ENCODE measurements at regions not wholly inside any gene's neighbourhood (a gene's known extent, or its start where the extent isn't known, plus 50 kb on each side); places are given as distances from the start of the nearest gene placed in this dataset.
"Not testable (repeated sequence)": the region's sequence is repeated elsewhere in the genome, so short reads cannot be mapped to it uniquely, and the experiment has no call there.

GRCh38 chrX:35289952-35290351 is 347.4 kb downstream of the FAM47B start:
- H3F3A ChIP-seq (ENCODE audit: insufficient read depth, low read length): no peaks in the 10 kb centered on the region
- H3K9me2 ChIP-seq (ENCODE audit: low read depth, low read length): no peaks in the 10 kb centered on the region
- no peak overlapping the region for H3K27ac ChIP-seq (ENCODE audit: low read depth, low read length, poor library complexity, severe bottlenecking)
- H3K9me3 ChIP-seq (ENCODE audit: low read length): no peaks in the 10 kb centered on the region
- TF ChIP-seq CTCF (IDR thresholded peaks at IDR 0.05; ENCODE audit: low read length) (no peak), EZH2 (IDR thresholded peaks at IDR 0.05; ENCODE audit: borderline replicate concordance, low read length) (no peak)
- H3K79me2 ChIP-seq (ENCODE audit: insufficient read depth, low read length): no peaks in the 10 kb centered on the region
- no peaks in the 10 kb centered on the region for H3K36me3 ChIP-seq (ENCODE audit: insufficient read depth, low read length)
- H3K4me1 ChIP-seq (ENCODE audit: insufficient read depth, low read length, severe bottlenecking): no peaks in the 10 kb centered on the region
- no peak overlapping the region for H3K4me2 ChIP-seq (ENCODE audit: low read length)
- no peak overlapping the region for H3K9ac ChIP-seq (ENCODE audit: low read length)
- no peaks in the 10 kb centered on the region for H4K20me1 ChIP-seq (ENCODE audit: insufficient read depth, low read length)
- no peak overlapping the region for H2AFZ ChIP-seq (ENCODE audit: low read length)
- no peaks in the 10 kb centered on the region for H3K27me3 ChIP-seq (ENCODE audit: insufficient read depth, low read length)
- no peak overlapping the region for H3K4me3 ChIP-seq (ENCODE audit: low read depth, low read length, poor library complexity, severe bottlenecking)

DNA sequence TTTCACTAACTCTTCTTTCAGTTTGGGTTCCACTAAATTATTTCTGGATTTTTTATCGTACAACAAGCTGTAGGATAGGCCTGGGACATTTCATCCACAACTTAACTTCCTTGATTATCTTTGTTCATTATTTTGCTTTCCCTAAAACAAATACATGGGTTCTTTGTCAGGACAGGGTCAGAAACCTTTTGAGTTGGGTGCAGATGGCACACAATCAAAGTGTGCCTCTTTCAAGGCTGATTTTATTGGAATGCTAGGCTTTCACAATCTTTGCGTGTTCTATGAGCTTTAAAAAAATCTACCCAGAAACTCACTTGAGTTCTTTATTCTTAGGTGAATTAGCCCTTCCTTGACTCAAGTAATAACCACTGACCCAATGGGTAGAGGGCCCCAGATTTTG is 348.4 kb downstream of the FAM47B start:
- Histone ChIP-seq H3F3A (ENCODE audit: insufficient read depth, low read length) (no peaks in the 10 kb centered on the region), H3K9ac (ENCODE audit: low read length) (no peak overlapping the region), H4K20me1 (ENCODE audit: insufficient read depth, low read length) (no peaks in the 10 kb centered on the region), H3K9me2 (ENCODE audit: low read depth, low read length) (no peaks in the 10 kb centered on the region), H3K4me3 (ENCODE audit: low read depth, low read length, poor library complexity, severe bottlenecking) (no peak overlapping the region), H2AFZ (ENCODE audit: low read length) (no peak overlapping the region), H3K36me3 (ENCODE audit: insufficient read depth, low read length) (no peaks in the 10 kb centered on the region), H3K27me3 (ENCODE audit: insufficient read depth, low read length) (no peaks in the 10 kb centered on the region), H3K79me2 (ENCODE audit: insufficient read depth, low read length) (no peaks in the 10 kb centered on the region), H3K4me1 (ENCODE audit: insufficient read depth, low read length, severe bottlenecking) (no peaks in the 10 kb centered on the region), H3K27ac (ENCODE audit: low read depth, low read length, poor library complexity, severe bottlenecking) (no peak overlapping the region), H3K4me2 (ENCODE audit: low read length) (no peak overlapping the region), H3K9me3 (ENCODE audit: low read length) (no peaks in the 10 kb centered on the region)
- TF ChIP-seq CTCF (IDR thresholded peaks at IDR 0.05; ENCODE audit: low read length) (no peak), EZH2 (IDR thresholded peaks at IDR 0.05; ENCODE audit: borderline replicate concordance, low read length) (no peak)

- no peaks in the 10 kb centered on the region for H3K4me1 ChIP-seq (ENCODE audit: insufficient read depth, low read length, severe bottlenecking)
- no peaks in the 10 kb centered on the region for H3K9me2 ChIP-seq (ENCODE audit: low read depth, low read length)
- H3K79me2 ChIP-seq (ENCODE audit: insufficient read depth, low read length): no peaks in the 10 kb centered on the region
- no peaks in the 10 kb centered on the region for H3K27me3 ChIP-seq (ENCODE audit: insufficient read depth, low read length)
- H3K9ac ChIP-seq (ENCODE audit: low read length): no peak overlapping the region
- no peak overlapping the region for H2AFZ ChIP-seq (ENCODE audit: low read length)
- H3K9me3 ChIP-seq (ENCODE audit: low read length): no peaks in the 10 kb centered on the region
- H3K4me3 ChIP-seq (ENCODE audit: low read depth, low read length, poor library complexity, severe bottlenecking): no peak overlapping the region
- no peak overlapping the region for H3K4me2 ChIP-seq (ENCODE audit: low read length)
- no peaks in the 10 kb centered on the region for H4K20me1 ChIP-seq (ENCODE audit: insufficient read depth, low read length)
- TF ChIP-seq EZH2 (IDR thresholded peaks at IDR 0.05; ENCODE audit: borderline replicate concordance, low read length): no peak
- TF ChIP-seq CTCF (IDR thresholded peaks at IDR 0.05; ENCODE audit: low read length): no peak
- no peaks in the 10 kb centered on the region for H3F3A ChIP-seq (ENCODE audit: insufficient read depth, low read length)
- no peak overlapping the region for H3K27ac ChIP-seq (ENCODE audit: low read depth, low read length, poor library complexity, severe bottlenecking)
- H3K36me3 ChIP-seq (ENCODE audit: insufficient read depth, low read length): no peaks in the 10 kb centered on the region
Measured at GRCh38 chrX:35292522-35292921, 349.9 kb downstream of the FAM47B start.

- not testable (repeated sequence) for H3K9me3 ChIP-seq (ENCODE audit: low read length); H3F3A ChIP-seq (ENCODE audit: insufficient read depth, low read length); H4K20me1 ChIP-seq (ENCODE audit: insufficient read depth, low read length); H3K27ac ChIP-seq (ENCODE audit: low read depth, low read length, poor library complexity, severe bottlenecking); H3K36me3 ChIP-seq (ENCODE audit: insufficient read depth, low read length); H3K4me1 ChIP-seq (ENCODE audit: insufficient read depth, low read length, severe bottlenecking); H2AFZ ChIP-seq (ENCODE audit: low read length); H3K4me3 ChIP-seq (ENCODE audit: low read depth, low read length, poor library complexity, severe bottlenecking); H3K79me2 ChIP-seq (ENCODE audit: insufficient read depth, low read length); H3K4me2 ChIP-seq (ENCODE audit: low read length); H3K9ac ChIP-seq (ENCODE audit: low read length); H3K9me2 ChIP-seq (ENCODE audit: low read depth, low read length); H3K27me3 ChIP-seq (ENCODE audit: insufficient read depth, low read length)
Measured at GRCh38 chrX:35305037-35305436, 362.4 kb downstream of the FAM47B start.
